Stimulated activated CD4-positive, alpha-beta T cell treated with anti-CD3 and anti-CD28 coated beads, TNF-alpha, amount 100 ng/mL, for 1 hour (primary cell): ENCODE measurements at regions not wholly inside any gene's neighbourhood (a gene's known extent, or its start where the extent isn't known, plus 50 kb on each side); places are given as distances from the start of the nearest gene placed in this dataset.
"Not testable (repeated sequence)": the region's sequence is repeated elsewhere in the genome, so short reads cannot be mapped to it uniquely, and the experiment has no call there.

Source experiments
- DNase-seq, 3 donors: peaks; one replicate each; pipeline ENCODE4 v3.0.0-alpha.2; 2020; ENCODE audit warnings: low read depth in 3 of 3, low spot score in 1 of 3

GRCh38 chr2:143934626-143935481 is 585.1 kb downstream of the ZEB2 start:
- no peak for DNase-seq

GRCh38 chr2:143933946-143934569 is 585.9 kb downstream of the ZEB2 start:
- DNase-seq = no peak

GRCh38 chr2:143930891-143931290 is 589.0 kb downstream of the ZEB2 start:
- no peak for DNase-seq

GRCh38 chr2:143928613-143929012 is 591.3 kb downstream of the ZEB2 start:
- no peak for DNase-seq

- no peak for DNase-seq
These were observed 591.7 kb downstream of the ZEB2 start for GRCh38 chr2:143928184-143928583.

GRCh38 chr2:143926736-143927135 is 593.2 kb downstream of the ZEB2 start:
- no peak for DNase-seq

GRCh38 chr2:143922261-143922830 is 597.6 kb downstream of the ZEB2 start:
- not testable (repeated sequence) for DNase-seq

GRCh38 chr2:143918465-143918989 is 601.4 kb downstream of the ZEB2 start:
- DNase-seq = no peak

GRCh38 chr2:143916781-143917180 is 603.1 kb downstream of the ZEB2 start:
- no peak for DNase-seq

- no peak for DNase-seq
These were observed 610.2 kb downstream of the ZEB2 start for GRCh38 chr2:143909577-143910353.

GRCh38 chr2:143908843-143909242 is 611.1 kb downstream of the ZEB2 start:
- no peak for DNase-seq

- DNase-seq = no peak
These were observed 612.1 kb downstream of the ZEB2 start for GRCh38 chr2:143907801-143908200.

- DNase-seq = no peak
These were observed 613.1 kb downstream of the ZEB2 start for GRCh38 chr2:143906850-143907249.

- no peak for DNase-seq
These were observed 614.3 kb downstream of the ZEB2 start for GRCh38 chr2:143905587-143905986.

GRCh38 chr2:143903172-143903856 is 616.6 kb downstream of the ZEB2 start:
- DNase-seq = no peak

GRCh38 chr2:143901185-143901842 is 618.6 kb downstream of the ZEB2 start:
- DNase-seq = no peak

- DNase-seq = no peak
These were observed 619.9 kb downstream of the ZEB2 start for GRCh38 chr2:143899987-143900386.

- no peak for DNase-seq
These were observed 626.5 kb downstream of the ZEB2 start for GRCh38 chr2:143893371-143893770.

GRCh38 chr2:143891879-143892308 is 628.0 kb downstream of the ZEB2 start:
- DNase-seq = no peak

- no peak for DNase-seq
These were observed 629.1 kb downstream of the ZEB2 start for GRCh38 chr2:143890798-143891197.
